ENCODE measurements at regions not wholly inside any gene's neighbourhood (a gene's known extent, or its start where the extent isn't known, plus 50 kb on each side); places are given as distances from the start of the nearest gene placed in this dataset.

DNA sequence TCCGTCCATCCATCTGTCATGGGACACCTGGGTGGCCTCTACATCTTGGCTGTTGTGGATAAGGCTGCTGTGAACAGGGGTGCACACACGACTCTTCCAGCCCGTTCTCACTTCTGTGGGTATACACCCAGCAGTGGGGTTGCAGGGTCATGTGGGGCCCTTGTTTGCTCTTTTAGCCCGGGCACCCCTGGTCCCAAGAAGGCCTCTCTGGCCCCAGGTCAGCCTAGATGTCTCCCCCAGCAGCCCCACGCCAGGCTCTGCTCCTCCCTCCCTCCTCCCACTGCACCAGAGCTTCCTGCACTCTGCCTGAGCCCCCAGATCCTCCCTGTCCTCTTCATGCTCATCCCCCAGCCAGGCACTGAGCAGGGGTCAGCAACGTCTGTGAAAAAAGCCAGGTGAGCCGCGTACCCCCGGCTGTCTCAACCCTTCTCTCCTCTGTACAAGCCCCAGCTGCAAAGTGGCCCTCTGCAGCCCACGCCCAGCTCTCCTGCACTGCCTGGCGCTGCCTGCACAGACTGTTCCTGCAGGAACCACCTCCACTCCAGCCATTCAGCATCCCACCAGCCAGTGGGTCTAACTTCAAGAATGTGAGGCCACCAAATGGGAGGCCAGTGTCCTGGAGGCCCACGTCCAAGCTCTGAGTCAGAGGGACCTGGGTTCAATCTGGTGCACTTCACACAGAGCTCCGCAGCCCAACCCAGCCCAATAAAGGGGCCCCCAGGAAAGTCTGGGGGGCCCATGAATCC lies 1508.9 kb downstream of the BRD1 start:
- TF ChIP-seq, protein P1, sequence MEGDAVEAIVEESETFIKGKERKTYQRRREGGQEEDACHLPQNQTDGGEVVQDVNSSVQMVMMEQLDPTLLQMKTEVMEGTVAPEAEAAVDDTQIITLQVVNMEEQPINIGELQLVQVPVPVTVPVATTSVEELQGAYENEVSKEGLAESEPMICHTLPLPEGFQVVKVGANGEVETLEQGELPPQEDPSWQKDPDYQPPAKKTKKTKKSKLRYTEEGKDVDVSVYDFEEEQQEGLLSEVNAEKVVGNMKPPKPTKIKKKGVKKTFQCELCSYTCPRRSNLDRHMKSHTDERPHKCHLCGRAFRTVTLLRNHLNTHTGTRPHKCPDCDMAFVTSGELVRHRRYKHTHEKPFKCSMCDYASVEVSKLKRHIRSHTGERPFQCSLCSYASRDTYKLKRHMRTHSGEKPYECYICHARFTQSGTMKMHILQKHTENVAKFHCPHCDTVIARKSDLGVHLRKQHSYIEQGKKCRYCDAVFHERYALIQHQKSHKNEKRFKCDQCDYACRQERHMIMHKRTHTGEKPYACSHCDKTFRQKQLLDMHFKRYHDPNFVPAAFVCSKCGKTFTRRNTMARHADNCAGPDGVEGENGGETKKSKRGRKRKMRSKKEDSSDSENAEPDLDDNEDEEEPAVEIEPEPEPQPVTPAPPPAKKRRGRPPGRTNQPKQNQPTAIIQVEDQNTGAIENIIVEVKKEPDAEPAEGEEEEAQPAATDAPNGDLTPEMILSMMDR (IDR thresholded peaks at IDR 0.05) = no peak
- no peak for TF ChIP-seq POLR2AphosphoS5 (IDR thresholded peaks at IDR 0.05)
- no peak for TF ChIP-seq POLR2A (IDR thresholded peaks at IDR 0.05)
- no peak for TF ChIP-seq EP300 (IDR thresholded peaks at IDR 0.05)
